Neural progenitor cell (in vitro differentiated cells): ENCODE measurements at regions not wholly inside any gene's neighbourhood (a gene's known extent, or its start where the extent isn't known, plus 50 kb on each side); places are given as distances from the start of the nearest gene placed in this dataset.

Experiments
- EZH2phosphoT487 ChIP-seq: fragments of 200-600 bp; sonication (generic); IDR thresholded peaks from 2 replicates; pipeline ENCODE4 v1.6.1; 2017; ENCODE audit warnings: antibody characterized with exemption
- TF ChIP-seq, protein P1 (sequence below): fragments of 200-600 bp; sonication (generic); IDR thresholded peaks from 2 replicates; pipeline ENCODE4 v1.5.1; 2017; ENCODE audit warnings: antibody characterized with exemption, mild to moderate bottlenecking

DNA sequence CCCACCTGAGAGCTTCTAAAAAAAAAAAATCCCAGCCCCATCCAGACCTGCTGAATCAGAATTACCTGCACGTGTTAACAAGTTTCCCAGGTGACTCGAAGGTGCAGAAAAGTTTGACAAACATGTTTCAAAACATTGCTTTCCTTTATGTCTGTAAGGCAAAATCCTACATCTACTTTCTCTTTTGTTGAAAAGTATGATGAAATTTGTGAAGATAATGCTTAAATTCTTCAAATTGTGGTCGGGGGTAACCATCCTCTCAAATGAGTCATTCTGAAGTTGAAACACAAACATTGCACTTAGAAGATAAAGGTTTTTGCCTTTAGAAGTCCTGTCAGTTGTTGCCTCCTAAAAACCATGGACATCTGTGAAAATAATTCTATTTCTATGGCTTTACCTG lies 429.7 kb downstream of the EPHA7 start:
- TF ChIP-seq EZH2phosphoT487: no peak
- TF ChIP-seq, protein P1, sequence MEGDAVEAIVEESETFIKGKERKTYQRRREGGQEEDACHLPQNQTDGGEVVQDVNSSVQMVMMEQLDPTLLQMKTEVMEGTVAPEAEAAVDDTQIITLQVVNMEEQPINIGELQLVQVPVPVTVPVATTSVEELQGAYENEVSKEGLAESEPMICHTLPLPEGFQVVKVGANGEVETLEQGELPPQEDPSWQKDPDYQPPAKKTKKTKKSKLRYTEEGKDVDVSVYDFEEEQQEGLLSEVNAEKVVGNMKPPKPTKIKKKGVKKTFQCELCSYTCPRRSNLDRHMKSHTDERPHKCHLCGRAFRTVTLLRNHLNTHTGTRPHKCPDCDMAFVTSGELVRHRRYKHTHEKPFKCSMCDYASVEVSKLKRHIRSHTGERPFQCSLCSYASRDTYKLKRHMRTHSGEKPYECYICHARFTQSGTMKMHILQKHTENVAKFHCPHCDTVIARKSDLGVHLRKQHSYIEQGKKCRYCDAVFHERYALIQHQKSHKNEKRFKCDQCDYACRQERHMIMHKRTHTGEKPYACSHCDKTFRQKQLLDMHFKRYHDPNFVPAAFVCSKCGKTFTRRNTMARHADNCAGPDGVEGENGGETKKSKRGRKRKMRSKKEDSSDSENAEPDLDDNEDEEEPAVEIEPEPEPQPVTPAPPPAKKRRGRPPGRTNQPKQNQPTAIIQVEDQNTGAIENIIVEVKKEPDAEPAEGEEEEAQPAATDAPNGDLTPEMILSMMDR: no peak
